Memory B cell (primary cell): ENCODE measurements at regions not wholly inside any gene's neighbourhood (a gene's known extent, or its start where the extent isn't known, plus 50 kb on each side); places are given as distances from the start of the nearest gene placed in this dataset.

Experiments
- ATAC-seq: fragments of 150-1000 bp; cut with Tn5 transposase; 2 replicates; pipeline ENCODE4 v1.10.0; 2021; ENCODE audit warnings: low read depth, mild to moderate bottlenecking, moderate library complexity
- DNase-seq, 2 donors: peaks; one replicate each; pipeline ENCODE4 v3.0.0; 2022; ENCODE audit warnings: low spot score in 2 of 2
- H3K27ac Mint-ChIP-seq: one replicate; pipeline ENCODE4 v1.8.0; 2022; ENCODE audit warnings: mild to moderate bottlenecking, moderate library complexity, mixed read lengths
- H3K27me3 Mint-ChIP-seq: one replicate; pipeline ENCODE4 v1.8.0; 2022; ENCODE audit warnings: mixed read lengths
- H3K36me3 Mint-ChIP-seq: one replicate; pipeline ENCODE4 v1.8.0; 2022; ENCODE audit warnings: mild to moderate bottlenecking, mixed read lengths
- H3K4me1 Mint-ChIP-seq: one replicate; pipeline ENCODE4 v1.8.0; 2022; ENCODE audit warnings: mixed read lengths
- H3K4me3 Mint-ChIP-seq: one replicate; pipeline ENCODE4 v1.8.0; 2022; ENCODE audit warnings: mild to moderate bottlenecking, moderate library complexity, mixed read lengths
- H3K9me3 Mint-ChIP-seq: one replicate; pipeline ENCODE4 v1.8.0; 2022; ENCODE audit warnings: mixed read lengths

DNA sequence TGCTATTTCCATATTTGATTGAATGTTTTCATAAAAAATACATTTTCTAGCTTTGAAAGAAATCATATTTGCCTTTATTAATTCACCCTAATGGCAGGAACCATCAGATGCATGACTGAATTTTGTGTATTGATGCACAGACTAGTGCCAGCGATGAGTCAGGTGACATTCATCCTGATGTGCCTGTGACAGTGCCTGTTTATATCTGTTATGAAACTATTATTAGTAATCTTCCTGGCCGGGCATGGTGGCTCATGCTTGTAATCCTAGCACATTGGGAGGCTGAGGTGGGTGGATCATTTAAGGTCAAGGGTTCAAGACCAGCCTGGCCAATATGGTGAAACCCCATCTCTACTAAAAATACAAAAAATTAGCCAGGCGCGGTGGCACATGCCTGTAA, 170.0 kb downstream of the TSN start:
- no peaks in the 10 kb centered on the region for H3K4me1 Mint-ChIP-seq
- DNase-seq (no peak), ATAC-seq (no peak)
- H3K4me3 Mint-ChIP-seq: no peak overlapping the region
- H3K9me3 Mint-ChIP-seq: peaks cover 9% of the 10 kb centered on the region
- no peak overlapping the region for H3K27ac Mint-ChIP-seq
- peaks cover 2% of the 10 kb centered on the region for H3K27me3 Mint-ChIP-seq
- H3K36me3 Mint-ChIP-seq: no peaks in the 10 kb centered on the region

DNA sequence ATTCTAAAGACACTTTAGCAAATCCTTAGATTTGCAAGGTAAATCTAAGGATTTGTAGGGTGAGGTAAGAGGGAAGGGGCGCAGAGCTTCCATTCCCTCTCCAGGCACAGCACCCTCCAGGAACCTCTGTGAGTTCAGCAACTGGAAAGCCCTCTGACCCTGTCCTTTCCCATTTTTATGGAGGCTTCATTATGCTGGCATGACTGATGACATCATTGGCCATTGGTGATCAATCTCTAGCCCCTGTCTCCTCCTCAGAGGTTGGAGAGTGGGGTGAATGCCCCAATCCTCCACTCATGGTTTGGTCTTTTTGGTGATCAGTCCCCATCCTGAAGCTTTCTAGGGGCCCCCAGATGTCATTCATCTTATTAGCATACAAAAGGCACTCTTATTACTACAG, 187.8 kb downstream of the TSN start:
- Mint-ChIP-seq H3K4me3 (no peak overlapping the region), H3K27ac (no peak overlapping the region), H3K4me1 (no peaks in the 10 kb centered on the region), H3K36me3 (no peaks in the 10 kb centered on the region), H3K27me3 (peaks cover 2% of the 10 kb centered on the region), H3K9me3 (no peaks in the 10 kb centered on the region)
- no peak for ATAC-seq
- no peak for DNase-seq

DNA sequence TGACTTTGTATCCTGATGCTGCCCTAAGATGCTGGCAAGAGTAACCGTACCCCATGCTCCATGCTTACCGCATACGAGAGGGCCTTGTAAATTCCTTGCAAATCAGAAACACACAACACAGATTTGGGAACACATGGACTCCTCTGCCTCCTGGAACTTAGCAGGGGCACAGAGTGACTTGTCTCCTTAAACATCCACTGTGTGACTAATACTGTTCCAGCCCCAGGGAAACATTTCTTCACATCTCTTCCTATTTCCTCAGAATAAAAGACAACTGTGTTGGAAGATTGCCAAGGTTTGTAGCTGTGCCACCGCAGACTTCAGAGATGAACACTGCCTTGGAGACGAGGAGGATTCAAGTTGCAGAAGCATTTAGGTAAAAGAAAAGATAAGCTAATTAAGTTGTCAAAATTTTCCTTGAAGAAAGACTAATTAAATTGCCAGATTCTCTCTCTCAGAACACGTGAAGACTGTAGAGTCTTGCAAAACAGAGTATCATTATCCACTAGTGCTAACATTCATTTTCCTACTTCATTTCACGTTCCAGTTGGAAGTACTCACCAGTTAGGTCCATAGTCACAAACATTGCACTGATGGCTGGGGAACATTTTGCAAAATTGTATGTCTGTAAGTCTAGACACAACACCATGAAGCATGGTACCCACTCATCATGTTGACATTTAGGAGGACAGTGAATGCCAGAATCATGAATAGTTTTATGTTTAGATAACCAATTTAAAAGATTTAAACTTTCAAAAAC, 188.8 kb downstream of the TSN start:
- H3K4me1 Mint-ChIP-seq: no peaks in the 10 kb centered on the region
- peaks cover 4% of the 10 kb centered on the region for H3K27me3 Mint-ChIP-seq
- ATAC-seq (no peak), DNase-seq (no peak)
- no peak overlapping the region for H3K4me3 Mint-ChIP-seq
- peaks cover 1% of the 10 kb centered on the region for H3K9me3 Mint-ChIP-seq
- H3K27ac Mint-ChIP-seq: no peak overlapping the region
- H3K36me3 Mint-ChIP-seq: no peaks in the 10 kb centered on the region

DNA sequence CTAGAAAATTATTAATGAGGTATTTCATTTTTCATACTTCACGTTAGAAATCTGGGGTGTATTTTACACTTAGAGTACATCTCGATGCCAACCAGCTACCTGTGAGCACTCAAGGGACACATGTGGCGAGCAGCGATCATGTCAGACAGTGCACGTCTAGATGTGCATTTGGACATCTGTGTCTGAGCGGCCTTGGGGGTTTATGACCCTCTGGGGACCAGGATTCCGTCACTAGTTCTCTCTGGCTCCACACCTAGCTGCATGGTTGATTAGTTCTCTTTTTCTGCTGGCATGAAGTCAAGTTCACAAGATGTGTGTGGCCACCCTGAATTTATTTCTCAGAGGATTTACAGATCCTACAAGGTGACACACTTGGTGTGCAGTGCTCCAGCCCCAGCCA, 192.2 kb downstream of the TSN start:
- Mint-ChIP-seq H3K4me1 (no peaks in the 10 kb centered on the region), H3K9me3 (peaks cover 1% of the 10 kb centered on the region), H3K4me3 (no peak overlapping the region), H3K36me3 (no peaks in the 10 kb centered on the region), H3K27me3 (peaks cover 10% of the 10 kb centered on the region), H3K27ac (no peak overlapping the region)
- ATAC-seq (no peak), DNase-seq (no peak)

DNA sequence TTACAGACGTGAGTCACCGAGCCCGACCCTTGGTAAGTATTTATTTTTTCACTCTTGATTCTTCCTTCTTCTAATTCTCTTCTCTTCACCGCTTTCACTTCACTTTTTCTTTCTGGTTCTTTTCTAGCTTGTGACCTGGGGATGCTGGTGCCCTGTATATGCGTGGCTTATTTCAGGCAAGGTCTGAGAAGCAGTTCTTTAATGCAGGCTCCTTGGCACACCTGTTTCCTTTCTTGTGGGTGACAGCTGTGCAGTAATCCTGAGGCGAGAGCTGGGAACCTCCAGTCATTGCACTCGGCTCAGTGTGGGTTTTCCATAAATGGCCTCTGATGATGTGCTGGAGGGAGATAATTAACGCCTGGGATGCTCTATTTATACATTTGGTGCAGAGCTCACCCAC, 193.8 kb downstream of the TSN start:
- no peaks in the 10 kb centered on the region for H3K36me3 Mint-ChIP-seq
- no peak overlapping the region for H3K27ac Mint-ChIP-seq
- ATAC-seq (no peak), DNase-seq (no peak)
- no peak overlapping the region for H3K4me3 Mint-ChIP-seq
- H3K27me3 Mint-ChIP-seq: peaks cover 10% of the 10 kb centered on the region
- H3K4me1 Mint-ChIP-seq: no peaks in the 10 kb centered on the region
- peaks cover 4% of the 10 kb centered on the region for H3K9me3 Mint-ChIP-seq

DNA sequence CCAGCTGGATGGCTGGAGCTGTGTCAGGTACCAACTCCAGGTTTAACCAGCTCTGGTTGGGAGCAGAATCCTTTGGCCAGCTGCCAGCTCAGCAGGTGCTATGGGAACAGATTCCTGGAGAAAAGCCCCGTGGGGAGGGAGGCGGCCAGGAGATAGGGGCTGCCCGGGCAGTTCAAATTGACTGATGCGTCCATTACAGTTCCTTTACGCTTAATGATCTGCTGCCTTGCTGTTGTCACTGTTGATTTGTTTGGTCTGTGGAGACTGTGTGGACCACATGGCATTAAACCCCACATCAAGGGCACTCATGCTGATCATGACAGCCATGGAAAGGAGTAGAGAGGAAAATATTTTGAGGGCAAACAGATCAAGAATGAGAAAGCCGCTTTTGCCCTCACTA, 200.0 kb downstream of the TSN start:
- Mint-ChIP-seq H3K36me3 (no peaks in the 10 kb centered on the region), H3K4me3 (no peak overlapping the region), H3K9me3 (peaks cover 5% of the 10 kb centered on the region), H3K27me3 (peaks cover 7% of the 10 kb centered on the region), H3K27ac (no peak overlapping the region), H3K4me1 (no peaks in the 10 kb centered on the region)
- ATAC-seq (no peak), DNase-seq (no peak)

DNA sequence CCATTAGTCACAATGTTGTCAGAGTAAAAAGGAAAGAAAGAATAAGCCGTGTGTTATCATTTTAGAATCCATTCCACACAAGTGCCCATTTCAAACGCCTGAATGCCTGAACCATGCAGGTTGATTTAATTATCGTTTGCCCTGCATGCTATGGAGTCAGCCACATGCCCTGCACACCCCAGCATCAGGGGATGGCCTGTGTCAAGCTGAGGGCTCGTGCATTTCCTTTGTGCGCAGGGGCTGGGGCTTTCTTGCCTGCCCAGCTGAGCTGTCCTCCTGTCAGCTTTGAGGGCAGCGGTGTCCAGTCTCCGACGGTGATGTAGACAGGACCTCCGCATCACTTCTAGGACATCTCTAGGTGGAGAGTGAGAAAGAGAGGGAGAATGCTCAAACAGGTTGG, 200.4 kb downstream of the TSN start:
- H3K27ac Mint-ChIP-seq: no peak overlapping the region
- peaks cover 5% of the 10 kb centered on the region for H3K9me3 Mint-ChIP-seq
- H3K36me3 Mint-ChIP-seq: no peaks in the 10 kb centered on the region
- DNase-seq (no peak), ATAC-seq (no peak)
- no peak overlapping the region for H3K4me3 Mint-ChIP-seq
- peaks cover 7% of the 10 kb centered on the region for H3K27me3 Mint-ChIP-seq
- H3K4me1 Mint-ChIP-seq: no peaks in the 10 kb centered on the region

DNA sequence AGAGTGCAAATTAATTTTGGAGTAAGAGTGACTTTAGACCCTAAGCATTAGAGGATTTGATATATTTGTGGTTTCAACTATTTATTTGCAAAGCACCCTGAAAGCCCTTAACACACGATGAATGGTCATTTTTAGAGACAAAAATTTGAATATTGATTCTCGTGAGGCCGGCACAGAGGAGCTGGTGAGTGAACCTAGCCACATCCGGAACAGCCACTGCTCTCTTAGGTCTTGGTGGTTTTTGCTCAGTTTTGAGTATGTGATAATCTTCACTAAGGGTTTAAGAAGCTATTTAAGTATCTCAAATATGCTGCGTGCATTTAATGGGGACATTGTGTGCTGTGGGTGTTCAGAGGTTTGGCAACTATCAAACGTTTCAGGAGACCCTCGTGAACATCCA, 204.8 kb downstream of the TSN start:
- Mint-ChIP-seq H3K27ac (no peak overlapping the region), H3K36me3 (no peaks in the 10 kb centered on the region)

DNA sequence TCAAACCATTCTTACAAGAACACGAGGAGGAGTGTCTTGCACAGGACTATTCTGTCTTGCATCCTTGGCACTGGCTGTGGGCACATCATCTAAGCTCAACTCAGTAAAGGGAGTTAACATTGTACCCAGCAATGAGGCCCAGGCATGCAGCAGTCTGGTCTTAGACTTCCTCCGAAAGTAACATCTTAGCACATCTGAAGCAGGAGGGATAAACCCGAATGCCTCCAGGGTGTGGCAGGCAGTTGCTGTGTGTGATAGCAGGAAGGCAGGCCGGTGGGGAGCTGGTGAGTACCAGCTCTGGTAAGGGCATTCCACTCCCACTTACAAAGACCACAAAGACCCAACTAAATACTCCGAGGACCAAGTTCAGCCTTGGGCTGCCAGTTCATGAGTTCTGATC, 206.3 kb downstream of the TSN start:
- Mint-ChIP-seq H3K27me3 (peaks cover 5% of the 10 kb centered on the region), H3K4me1 (no peaks in the 10 kb centered on the region), H3K4me3 (no peak overlapping the region), H3K27ac (no peak overlapping the region), H3K9me3 (no peaks in the 10 kb centered on the region), H3K36me3 (no peaks in the 10 kb centered on the region)
- DNase-seq: no peak
- no peak for ATAC-seq

More for the DNA sequence above, 204.8 kb downstream of the TSN start:
- H3K27me3 Mint-ChIP-seq: peaks cover 3% of the 10 kb centered on the region
- ATAC-seq: no peak
- no peak for DNase-seq
- H3K9me3 Mint-ChIP-seq: no peaks in the 10 kb centered on the region
- no peaks in the 10 kb centered on the region for H3K4me1 Mint-ChIP-seq
- no peak overlapping the region for H3K4me3 Mint-ChIP-seq

DNA sequence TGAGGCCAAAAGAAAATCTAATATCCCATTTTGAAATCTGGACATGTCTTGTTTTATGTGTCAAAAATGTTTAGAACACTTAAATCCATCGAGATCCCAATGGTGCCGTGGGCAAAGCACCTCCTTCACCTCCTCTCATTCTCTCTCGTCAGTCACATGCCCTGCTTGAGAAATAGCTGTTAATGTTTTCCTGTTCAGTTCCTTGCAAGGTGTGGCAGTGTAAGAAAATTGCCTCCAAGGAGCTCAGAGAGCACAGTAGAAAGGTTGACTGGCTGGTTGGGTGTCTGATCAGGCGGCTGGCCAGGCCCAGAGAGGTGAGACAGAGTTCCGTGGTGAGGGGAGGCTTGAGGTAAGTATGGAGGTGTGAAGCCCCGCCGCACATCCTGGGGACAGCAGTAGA, 210.2 kb downstream of the TSN start:
- ATAC-seq (no peak), DNase-seq (no peak)
- no peaks in the 10 kb centered on the region for H3K36me3 Mint-ChIP-seq
- H3K4me1 Mint-ChIP-seq: no peaks in the 10 kb centered on the region
- H3K27ac Mint-ChIP-seq: no peak overlapping the region
- H3K27me3 Mint-ChIP-seq: peaks cover 6% of the 10 kb centered on the region
- H3K4me3 Mint-ChIP-seq: no peak overlapping the region
- H3K9me3 Mint-ChIP-seq: no peaks in the 10 kb centered on the region

DNA sequence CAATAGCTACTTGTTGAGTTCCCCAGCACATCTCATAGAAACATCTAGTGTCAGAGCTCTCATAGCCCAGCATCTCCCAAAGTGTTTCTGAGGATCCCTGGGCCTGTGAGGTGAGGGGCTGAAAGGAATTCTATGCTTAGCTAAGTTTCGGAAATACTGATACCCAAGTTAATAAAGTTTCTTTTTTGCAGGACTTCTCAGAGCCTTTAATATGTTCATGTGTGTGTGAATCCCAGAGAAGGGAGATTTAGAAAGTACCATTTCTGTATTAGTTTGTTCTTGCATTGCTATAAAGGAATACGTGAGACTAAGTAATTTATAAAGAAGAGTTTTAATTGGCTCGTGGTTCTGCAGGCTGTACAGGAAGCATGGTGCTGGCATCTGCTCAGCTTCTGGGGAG, 211.2 kb downstream of the TSN start:
- Mint-ChIP-seq H3K4me1 (no peaks in the 10 kb centered on the region), H3K9me3 (no peaks in the 10 kb centered on the region), H3K27ac (no peak overlapping the region), H3K27me3 (peaks cover 6% of the 10 kb centered on the region), H3K4me3 (no peak overlapping the region), H3K36me3 (no peaks in the 10 kb centered on the region)
- no peak for DNase-seq
- no peak for ATAC-seq

DNA sequence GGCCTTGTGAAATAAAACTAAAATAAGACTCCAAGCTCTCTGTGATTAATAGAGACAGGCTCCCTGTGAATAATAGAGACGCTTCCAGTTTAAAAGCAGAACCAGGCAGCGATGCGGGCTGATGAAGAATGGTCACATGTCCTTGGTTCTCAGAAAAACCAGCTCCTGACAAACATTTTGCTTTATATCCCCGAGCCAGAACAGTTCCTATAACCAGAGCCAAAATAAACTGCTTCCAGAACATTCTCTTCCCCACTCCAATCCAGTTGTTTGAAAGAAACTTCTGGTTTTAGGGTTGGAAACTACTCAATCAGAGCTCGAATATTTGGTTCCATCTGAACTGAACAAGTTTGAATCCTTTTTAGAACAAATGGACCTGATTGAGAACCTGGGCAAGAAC, 213.7 kb downstream of the TSN start:
- H3K4me1 Mint-ChIP-seq: no peaks in the 10 kb centered on the region
- H3K4me3 Mint-ChIP-seq: no peak overlapping the region
- H3K9me3 Mint-ChIP-seq: no peaks in the 10 kb centered on the region
- no peak overlapping the region for H3K27ac Mint-ChIP-seq
- H3K36me3 Mint-ChIP-seq: no peaks in the 10 kb centered on the region
- H3K27me3 Mint-ChIP-seq: peaks cover 6% of the 10 kb centered on the region
- no peak for ATAC-seq
- DNase-seq: no peak

DNA sequence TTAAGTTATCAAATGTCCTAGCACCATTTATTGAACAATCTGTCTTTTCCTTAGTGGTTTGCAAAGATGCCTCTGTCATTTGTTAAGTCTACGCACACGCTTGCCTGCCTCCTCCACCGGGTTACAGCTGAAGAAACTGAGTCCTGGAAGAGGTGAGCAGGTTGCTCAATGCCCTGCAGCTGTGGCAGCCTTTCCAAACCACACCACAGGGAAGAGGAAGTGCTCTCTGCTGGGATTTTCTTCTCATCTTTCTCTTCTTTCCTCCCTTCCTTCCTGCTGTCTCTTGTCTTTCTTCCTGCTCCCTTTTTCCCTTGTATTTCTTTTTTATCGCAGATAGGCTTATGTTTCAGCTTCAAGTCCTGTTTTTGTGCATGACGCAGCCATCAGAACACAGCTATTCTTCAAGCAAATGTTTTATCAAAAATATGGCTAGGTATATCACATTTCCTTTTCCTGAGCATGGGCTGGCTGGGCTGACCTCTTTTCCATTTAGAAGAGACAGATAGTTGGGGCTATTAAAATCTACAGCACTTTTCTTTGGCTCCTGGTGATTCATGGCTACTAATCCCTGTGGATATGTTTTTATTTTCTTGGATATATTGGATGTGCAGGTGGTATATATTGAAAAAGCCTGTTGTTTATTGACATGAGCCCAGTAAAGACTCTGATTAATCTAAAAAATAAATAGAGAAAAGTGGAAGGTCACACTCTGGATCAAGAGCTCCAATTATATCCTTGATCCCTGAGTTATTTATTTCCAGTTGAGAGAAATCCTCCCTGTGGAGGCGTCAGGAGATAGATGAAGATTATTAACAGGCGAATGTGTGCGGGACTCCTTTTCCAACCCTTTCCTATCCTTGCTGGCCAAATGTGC, 214.6 kb downstream of the TSN start:
- H3K27me3 Mint-ChIP-seq: peaks cover 6% of the 10 kb centered on the region
- H3K4me1 Mint-ChIP-seq: no peaks in the 10 kb centered on the region
- H3K9me3 Mint-ChIP-seq: no peaks in the 10 kb centered on the region
- no peaks in the 10 kb centered on the region for H3K36me3 Mint-ChIP-seq
- no peak overlapping the region for H3K27ac Mint-ChIP-seq
- DNase-seq (no peak), ATAC-seq (no peak)
- H3K4me3 Mint-ChIP-seq: no peak overlapping the region

DNA sequence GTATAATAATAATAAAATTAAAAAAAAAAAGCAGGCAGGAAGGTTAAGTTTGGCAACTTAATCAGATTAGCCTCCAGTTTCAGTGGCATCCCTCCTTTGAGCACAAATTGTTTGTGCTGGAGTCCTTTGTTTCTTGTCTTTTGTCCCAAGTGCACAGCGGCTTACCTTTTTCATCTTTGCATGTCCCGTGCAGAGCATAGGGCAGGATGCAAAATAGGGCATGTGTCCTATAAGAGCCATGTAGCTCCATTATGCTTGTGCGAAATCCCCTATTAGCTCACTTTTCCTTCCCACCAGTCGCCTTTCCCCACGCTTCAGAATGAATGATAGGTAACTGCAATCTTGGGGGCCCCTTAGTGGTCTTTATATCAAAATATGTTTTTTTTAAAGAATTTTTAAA, 216.8 kb downstream of the TSN start:
- no peak for ATAC-seq
- Mint-ChIP-seq H3K27me3 (peaks cover 2% of the 10 kb centered on the region), H3K36me3 (no peaks in the 10 kb centered on the region), H3K9me3 (no peaks in the 10 kb centered on the region), H3K4me3 (no peak overlapping the region), H3K4me1 (peaks cover 5% of the 10 kb centered on the region), H3K27ac (no peak overlapping the region)
- no peak for DNase-seq
